Natural killer cell (primary cell): ENCODE measurements at regions not wholly inside any gene's neighbourhood (a gene's known extent, or its start where the extent isn't known, plus 50 kb on each side); places are given as distances from the start of the nearest gene placed in this dataset.

Experiments
- ATAC-seq, 3 donors: fragments of 150-1000 bp in 2 of 3; fragments of 200-7000 bp in 1 of 3; cut with Tn5 transposase; 1 replicate in 1 of 3; 2 replicates in 2 of 3; pipeline ENCODE4 v1.10.0; 2021; ENCODE audit warnings: mild to moderate bottlenecking in 2 of 3, moderate library complexity in 2 of 3
- DNase-seq, 2 donors: peaks; one replicate each; pipeline versions ENCODE4 v3.0.0 to v3.0.0-alpha.2; 2013 to 2021; ENCODE audit warnings: mixed read lengths in 1 of 2
- H3K27ac ChIP-seq: one replicate; pipeline ENCODE4 v1.5.1; 2013; ENCODE audit warnings: mild to moderate bottlenecking, low read length
- H3K27me3 ChIP-seq: one replicate; pipeline ENCODE4 v1.6.1; 2013; ENCODE audit warnings: low read length; ENCODE audit not compliant: control insufficient read depth, insufficient read depth
- H3K36me3 ChIP-seq: one replicate; pipeline ENCODE4 v1.6.1; 2013; ENCODE audit warnings: low read length; ENCODE audit not compliant: control insufficient read depth, insufficient read depth
- H3K4me1 ChIP-seq: one replicate; pipeline ENCODE4 v1.6.1; 2013; ENCODE audit warnings: low read length; ENCODE audit not compliant: control insufficient read depth, insufficient read depth
- H3K4me3 ChIP-seq: one replicate; pipeline ENCODE4 v1.5.1; 2013; ENCODE audit warnings: low read length
- H3K9me3 ChIP-seq: one replicate; pipeline ENCODE4 v1.6.1; 2013; ENCODE audit warnings: low read length; ENCODE audit not compliant: control insufficient read depth, insufficient read depth
- H3K27ac Mint-ChIP-seq, 2 donors: one replicate each; pipeline ENCODE4 v1.8.0; 2022; ENCODE audit warnings: mild to moderate bottlenecking in 2 of 2, mixed read lengths in 2 of 2, moderate library complexity in 1 of 2
- H3K27me3 Mint-ChIP-seq, 2 donors: one replicate each; pipeline ENCODE4 v1.8.0; 2022; ENCODE audit warnings: low read depth in 2 of 2, mixed read lengths in 2 of 2
- H3K36me3 Mint-ChIP-seq: one replicate; pipeline ENCODE4 v1.8.0; 2022; ENCODE audit warnings: mixed read lengths
- H3K4me1 Mint-ChIP-seq, 2 donors: one replicate each; pipeline ENCODE4 v1.8.0; 2022; ENCODE audit warnings: mixed read lengths in 2 of 2
- H3K4me3 Mint-ChIP-seq: one replicate; pipeline ENCODE4 v1.8.0; 2022; ENCODE audit warnings: mild to moderate bottlenecking, moderate library complexity, mixed read lengths
- H3K9me3 Mint-ChIP-seq, 2 donors: one replicate each; pipeline ENCODE4 v1.8.0; 2022; ENCODE audit warnings: mixed read lengths in 2 of 2
- WGBS: methylation state at CpG from one replicate; pipeline ENCODE4 v1.1.7; 2013; ENCODE audit warnings: missing lambda C conversion rate; ENCODE audit not compliant: insufficient coverage; 5-methylcytosine and 5-hydroxymethylcytosine counted together
- intact Hi-C: fragments of 100-400 bp; cut with micrococcal nuclease; formaldehyde crosslinking; loops from one replicate; pipeline ENCODE4 v1.14.2; 2022
- TF ChIP-seq, protein P1 (sequence below): fragments of 200-600 bp; IDR thresholded peaks from one replicate; pipeline ENCODE4 v1.8.0; 2022; ENCODE audit warnings: antibody characterized with exemption

DNA sequence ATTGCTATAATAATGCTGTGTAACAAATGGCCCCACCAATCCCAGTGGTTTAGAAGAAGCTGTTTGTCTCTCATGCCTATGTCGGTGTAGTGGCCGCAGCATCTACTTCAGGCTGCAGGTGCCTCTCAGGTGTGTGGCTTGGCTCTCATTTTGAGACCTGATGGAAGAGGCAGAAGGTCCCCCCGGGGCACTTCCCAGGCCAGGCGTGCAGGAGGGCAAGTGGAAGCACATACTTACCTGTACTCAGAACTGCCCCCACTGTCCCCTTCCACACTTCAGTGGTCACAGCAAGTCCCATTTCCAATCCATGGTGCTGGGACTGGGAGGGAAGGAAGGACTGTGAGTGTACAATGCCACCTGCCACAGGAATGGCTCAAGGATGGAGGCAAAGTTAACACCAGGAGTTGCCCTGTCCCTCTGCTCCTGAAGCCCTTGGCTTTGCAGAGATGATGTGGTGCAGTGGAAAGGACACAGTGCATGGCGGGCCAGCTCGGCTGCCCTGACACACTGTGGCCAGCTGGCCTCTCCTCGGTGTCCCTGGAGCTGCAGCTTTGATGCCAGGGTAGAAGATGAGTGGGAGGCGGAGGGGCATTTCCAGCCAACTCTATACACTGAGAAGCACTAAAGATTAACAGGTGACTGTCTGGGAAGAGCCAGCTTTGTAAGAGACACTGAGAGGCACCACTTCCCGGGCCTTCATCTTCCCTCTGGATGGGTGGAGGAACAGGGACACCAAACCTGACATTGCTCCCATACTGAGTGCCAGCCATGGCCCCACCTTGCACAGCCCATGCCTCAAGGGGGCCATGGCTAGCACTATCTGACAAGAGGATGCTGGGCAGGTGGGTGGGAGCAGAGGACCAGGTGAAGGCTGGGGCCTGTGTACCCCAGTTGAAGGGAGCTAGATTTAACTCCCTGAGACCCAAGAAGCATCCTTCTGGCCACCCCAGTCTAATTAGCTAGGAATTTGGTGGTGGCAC is 105.9 kb downstream of the METRNL start:
- Mint-ChIP-seq H3K36me3 (peaks cover 6% of the 10 kb centered on the region), H3K4me1 (peaks cover 36 to 53% of the 10 kb centered on the region in 2 donors), H3K27me3 (peaks cover 0 to 10% of the 10 kb centered on the region in 2 donors), H3K27ac (no peak overlapping the region), H3K4me3 (no peak overlapping the region), H3K9me3 (peaks cover 0 to 3% of the 10 kb centered on the region in 2 donors)
- no peak for ATAC-seq
- no peaks in the 10 kb centered on the region for H3K9me3 ChIP-seq
- WGBS: 90% methylated on average over 9 of the region's 9 CpGs
- H3K4me1 ChIP-seq: peaks cover 21% of the 10 kb centered on the region
- intact Hi-C loops: no loop called here
- H3K27me3 ChIP-seq: no peaks in the 10 kb centered on the region
- DNase-seq: peak in 1 of 2 donors; percentile 12
- no peaks in the 10 kb centered on the region for H3K36me3 ChIP-seq
- TF ChIP-seq, protein P1, sequence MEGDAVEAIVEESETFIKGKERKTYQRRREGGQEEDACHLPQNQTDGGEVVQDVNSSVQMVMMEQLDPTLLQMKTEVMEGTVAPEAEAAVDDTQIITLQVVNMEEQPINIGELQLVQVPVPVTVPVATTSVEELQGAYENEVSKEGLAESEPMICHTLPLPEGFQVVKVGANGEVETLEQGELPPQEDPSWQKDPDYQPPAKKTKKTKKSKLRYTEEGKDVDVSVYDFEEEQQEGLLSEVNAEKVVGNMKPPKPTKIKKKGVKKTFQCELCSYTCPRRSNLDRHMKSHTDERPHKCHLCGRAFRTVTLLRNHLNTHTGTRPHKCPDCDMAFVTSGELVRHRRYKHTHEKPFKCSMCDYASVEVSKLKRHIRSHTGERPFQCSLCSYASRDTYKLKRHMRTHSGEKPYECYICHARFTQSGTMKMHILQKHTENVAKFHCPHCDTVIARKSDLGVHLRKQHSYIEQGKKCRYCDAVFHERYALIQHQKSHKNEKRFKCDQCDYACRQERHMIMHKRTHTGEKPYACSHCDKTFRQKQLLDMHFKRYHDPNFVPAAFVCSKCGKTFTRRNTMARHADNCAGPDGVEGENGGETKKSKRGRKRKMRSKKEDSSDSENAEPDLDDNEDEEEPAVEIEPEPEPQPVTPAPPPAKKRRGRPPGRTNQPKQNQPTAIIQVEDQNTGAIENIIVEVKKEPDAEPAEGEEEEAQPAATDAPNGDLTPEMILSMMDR: no peak
- no peak overlapping the region for H3K4me3 ChIP-seq
- no peak overlapping the region for H3K27ac ChIP-seq

DNA sequence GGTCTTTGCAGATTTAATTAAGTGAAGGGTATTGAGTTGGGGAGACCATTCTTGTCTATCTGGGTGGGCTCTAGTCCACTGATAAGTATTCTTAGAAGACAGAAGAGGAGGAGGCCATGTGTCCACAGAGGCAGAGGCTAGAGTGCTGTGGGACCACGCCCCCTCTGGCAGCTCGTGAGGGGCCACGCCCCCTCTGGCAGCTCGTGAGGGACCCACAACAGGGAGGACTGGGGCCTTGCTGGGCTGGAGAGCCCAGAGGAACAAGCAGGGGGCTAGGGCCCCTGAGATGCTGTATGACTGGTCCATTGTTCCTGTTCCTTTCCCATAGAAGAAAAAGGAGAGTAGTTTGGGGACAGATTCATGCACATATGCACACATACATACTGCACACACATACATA is 106.8 kb downstream of the METRNL start:
- no peaks in the 10 kb centered on the region for H3K27me3 ChIP-seq
- intact Hi-C loops: no loop called here
- peaks cover 0 to 10% of the 10 kb centered on the region in 2 donors for H3K27me3 Mint-ChIP-seq
- H3K9me3 Mint-ChIP-seq: peaks cover 0 to 3% of the 10 kb centered on the region in 2 donors
- no peak overlapping the region for H3K27ac ChIP-seq
- TF ChIP-seq, protein P1: no peak
- no peak overlapping the region for H3K27ac Mint-ChIP-seq
- DNase-seq (peak in 1 of 2 donors; percentile 3), ATAC-seq (peak in 1 of 3 donors; percentile 11)
- no peak overlapping the region for H3K4me3 ChIP-seq
- H3K36me3 ChIP-seq: no peaks in the 10 kb centered on the region
- H3K4me3 Mint-ChIP-seq: no peak overlapping the region
- H3K4me1 ChIP-seq: peaks cover 30% of the 10 kb centered on the region
- WGBS: 41% methylated on average over 4 of the region's 4 CpGs
- H3K36me3 Mint-ChIP-seq: peaks cover 6% of the 10 kb centered on the region
- peaks cover 42 to 58% of the 10 kb centered on the region in 2 donors for H3K4me1 Mint-ChIP-seq
- no peaks in the 10 kb centered on the region for H3K9me3 ChIP-seq

DNA sequence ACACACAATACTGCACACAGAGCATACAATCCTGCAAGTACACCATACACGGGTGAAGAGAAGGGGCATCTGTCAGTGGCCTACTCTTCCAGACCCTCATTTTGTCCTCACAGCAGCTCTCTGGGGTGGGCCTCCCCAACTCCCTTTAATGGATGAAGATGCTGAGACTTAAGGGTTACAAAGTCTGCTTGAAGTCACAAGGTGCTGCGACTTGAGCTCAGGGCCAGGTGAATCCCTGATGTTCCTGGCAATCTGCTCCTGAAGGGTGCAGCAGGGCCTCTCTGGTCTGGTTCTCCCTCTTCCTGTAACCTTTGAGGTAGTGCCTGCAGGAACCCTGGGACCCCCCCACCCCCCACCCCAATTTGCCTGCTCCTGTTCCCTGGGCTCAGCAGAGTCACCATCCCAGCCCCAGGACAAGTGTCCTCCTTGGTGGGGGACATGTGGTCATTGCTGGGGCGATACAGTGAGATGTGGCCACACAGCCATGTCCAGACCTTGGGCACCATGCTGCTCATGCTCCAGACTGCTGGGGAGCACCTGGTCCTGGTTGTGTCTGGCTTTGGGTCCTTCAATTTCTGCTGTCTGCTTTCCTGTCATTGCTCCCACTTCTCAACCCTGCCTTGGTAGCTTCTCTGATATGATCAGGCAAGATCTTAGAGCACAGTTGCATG is 107.5 kb downstream of the METRNL start:
- ATAC-seq (no peak), DNase-seq (peak in 1 of 2 donors; percentile 4)
- Histone ChIP-seq H3K9me3 (no peaks in the 10 kb centered on the region), H3K4me1 (peaks cover 36% of the 10 kb centered on the region), H3K27me3 (no peaks in the 10 kb centered on the region), H3K36me3 (no peaks in the 10 kb centered on the region), H3K4me3 (no peak overlapping the region), H3K27ac (no peak overlapping the region)
- no peak overlapping the region for H3K4me3 Mint-ChIP-seq
- 94% methylated on average over 3 of the region's 3 CpGs for WGBS
- peaks cover 0 to 10% of the 10 kb centered on the region in 2 donors for H3K27me3 Mint-ChIP-seq
- TF ChIP-seq, protein P1: no peak
- H3K4me1 Mint-ChIP-seq: peaks cover 48 to 64% of the 10 kb centered on the region in 2 donors
- intact Hi-C loops: no loop called here
- peaks cover 6% of the 10 kb centered on the region for H3K36me3 Mint-ChIP-seq
- no peak overlapping the region for H3K27ac Mint-ChIP-seq
- H3K9me3 Mint-ChIP-seq: peaks cover 0 to 3% of the 10 kb centered on the region in 2 donors
